ENCODE measurements at regions not wholly inside any gene's neighbourhood (a gene's known extent, or its start where the extent isn't known, plus 50 kb on each side); places are given as distances from the start of the nearest gene placed in this dataset.
"Not testable (repeated sequence)": the region's sequence is repeated elsewhere in the genome, so short reads cannot be mapped to it uniquely, and the experiment has no call there.

- Histone ChIP-seq H3K4me3 (replicated peaks; ENCODE audit: insufficient read depth, low read length) (no peak overlapping the region), H3K27me3 (ENCODE audit: insufficient read depth, poor library complexity, severe bottlenecking) (no peaks in the 10 kb centered on the region), H3K27ac (replicated peaks) (no peak overlapping the region)
- TF ChIP-seq REST (IDR thresholded peaks at IDR 0.05; ENCODE audit: insufficient replicate concordance, low read depth) (no peak), POLR2AphosphoS5 (IDR thresholded peaks at IDR 0.05; ENCODE audit: low read depth) (no peak), GABPA (IDR thresholded peaks at IDR 0.05; ENCODE audit: low read depth) (no peak), CTCF (IDR thresholded peaks at IDR 0.05; ENCODE audit: insufficient read depth, low read length) (no peak), SPI1 (IDR thresholded peaks at IDR 0.05; ENCODE audit: borderline replicate concordance, low read depth) (no peak)
- DNase-seq (ENCODE audit: low read depth in 1 of 2, low spot score in 1 of 2): no peak
Measured at GRCh38 chr6:30816791-30817739, 67.3 kb upstream of the DDR1 start.

GRCh38 chr6:30816296-30816695, 68.0 kb upstream of the DDR1 start:
- DNase-seq (ENCODE audit: low read depth in 1 of 2, low spot score in 1 of 2); H3K27ac ChIP-seq (replicated peaks); H3K27me3 ChIP-seq (ENCODE audit: insufficient read depth, poor library complexity, severe bottlenecking); H3K4me3 ChIP-seq (replicated peaks; ENCODE audit: insufficient read depth, low read length): not testable (repeated sequence)

GRCh38 chr6:30815041-30815742, 69.1 kb upstream of the DDR1 start:
- H3K27ac ChIP-seq (replicated peaks); H3K4me3 ChIP-seq (replicated peaks; ENCODE audit: insufficient read depth, low read length); H3K27me3 ChIP-seq (ENCODE audit: insufficient read depth, poor library complexity, severe bottlenecking); DNase-seq (ENCODE audit: low read depth in 1 of 2, low spot score in 1 of 2): not testable (repeated sequence)

GRCh38 chr6:30814146-30815040, 69.9 kb upstream of the DDR1 start:
- Histone ChIP-seq H3K27me3 (ENCODE audit: insufficient read depth, poor library complexity, severe bottlenecking) (no peaks in the 10 kb centered on the region), H3K4me3 (replicated peaks; ENCODE audit: insufficient read depth, low read length) (no peak overlapping the region), H3K27ac (replicated peaks) (0 out of 2 replicates have a peak overlapping the region, but pooled peaks have one; percentile 33)
- no peak for TF ChIP-seq POLR2AphosphoS5 (IDR thresholded peaks at IDR 0.05; ENCODE audit: low read depth)
- peak in 1 of 2 experiments; percentile 62 for DNase-seq (ENCODE audit: low read depth in 1 of 2, low spot score in 1 of 2)

GRCh38 chr6:30813631-30814145, 69.3 kb upstream of the IER3 start:
- H3K27ac ChIP-seq (replicated peaks): no peak overlapping the region
- no peak overlapping the region for H3K4me3 ChIP-seq (replicated peaks; ENCODE audit: insufficient read depth, low read length)

More at GRCh38 chr6:30813631-30814145, 69.3 kb upstream of the IER3 start:
- no peaks in the 10 kb centered on the region for H3K27me3 ChIP-seq (ENCODE audit: insufficient read depth, poor library complexity, severe bottlenecking)
- no peak for DNase-seq (ENCODE audit: low read depth in 1 of 2, low spot score in 1 of 2)
- TF ChIP-seq POLR2AphosphoS5 (IDR thresholded peaks at IDR 0.05; ENCODE audit: low read depth): no peak
- TF ChIP-seq CTCF (IDR thresholded peaks at IDR 0.05; ENCODE audit: insufficient read depth, low read length): no peak
- no peak for TF ChIP-seq GABPA (IDR thresholded peaks at IDR 0.05; ENCODE audit: low read depth)
- no peak for TF ChIP-seq SPI1 (IDR thresholded peaks at IDR 0.05; ENCODE audit: borderline replicate concordance, low read depth)
- TF ChIP-seq REST (IDR thresholded peaks at IDR 0.05; ENCODE audit: insufficient replicate concordance, low read depth): no peak
